ENCODE measurements at regions not wholly inside any gene's neighbourhood (a gene's known extent, or its start where the extent isn't known, plus 50 kb on each side); places are given as distances from the start of the nearest gene placed in this dataset.
"Not testable (repeated sequence)": the region's sequence is repeated elsewhere in the genome, so short reads cannot be mapped to it uniquely, and the experiment has no call there.

- H3K4me1 Mint-ChIP-seq (ENCODE audit: low read depth): peaks cover 18% of the 10 kb centered on the region
- H3K27ac Mint-ChIP-seq: no peak overlapping the region
- H3K9me3 Mint-ChIP-seq (ENCODE audit: low read depth): peaks cover 6% of the 10 kb centered on the region
- DNase-seq (ENCODE audit: low spot score, unreplicated experiment): no peak
- H3K4me3 Mint-ChIP-seq (ENCODE audit: low read depth): no peak overlapping the region
- peaks cover 12% of the 10 kb centered on the region for H3K27me3 Mint-ChIP-seq
- no peaks in the 10 kb centered on the region for H3K36me3 Mint-ChIP-seq (ENCODE audit: insufficient read depth)
- TF ChIP-seq CTCF (IDR thresholded peaks at IDR 0.05; ENCODE audit: unreplicated experiment): no peak
These were observed 53.9 kb upstream of the HABP2 start for GRCh38 chr10:113498997-113499396.

DNA sequence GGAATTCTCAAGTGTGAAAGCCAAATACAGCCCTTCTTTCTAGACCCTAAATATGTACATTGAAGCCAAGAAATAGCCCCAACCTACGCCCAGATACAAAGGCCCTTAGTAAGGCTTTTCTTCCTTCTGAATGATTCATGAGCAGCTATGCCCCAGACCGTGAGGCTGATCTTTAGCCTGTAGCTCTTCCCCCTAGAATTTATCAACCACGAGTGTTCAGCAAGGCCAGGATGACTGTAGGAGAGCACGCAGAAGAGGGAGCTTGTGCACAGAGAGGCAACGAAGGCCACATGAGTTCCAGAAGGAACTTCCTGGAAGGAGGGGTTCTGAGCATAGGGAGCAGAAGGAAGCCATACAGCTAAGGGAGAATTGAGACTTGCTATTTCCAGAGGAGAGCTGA, 53.0 kb upstream of the HABP2 start:
- TF ChIP-seq CTCF (IDR thresholded peaks at IDR 0.05; ENCODE audit: unreplicated experiment): no peak

GRCh38 chr10:113501031-113501430, 51.8 kb upstream of the HABP2 start:
- not testable (repeated sequence) for H3K36me3 Mint-ChIP-seq (ENCODE audit: insufficient read depth); H3K27ac Mint-ChIP-seq; H3K4me3 Mint-ChIP-seq (ENCODE audit: low read depth); H3K9me3 Mint-ChIP-seq (ENCODE audit: low read depth); DNase-seq (ENCODE audit: low spot score, unreplicated experiment)
- H3K4me1 Mint-ChIP-seq (ENCODE audit: low read depth): peaks cover 14% of the 10 kb centered on the region
- peaks cover 15% of the 10 kb centered on the region for H3K27me3 Mint-ChIP-seq

More for the DNA sequence above, 53.0 kb upstream of the HABP2 start:
- no peaks in the 10 kb centered on the region for H3K36me3 Mint-ChIP-seq (ENCODE audit: insufficient read depth)
- peaks cover 18% of the 10 kb centered on the region for H3K4me1 Mint-ChIP-seq (ENCODE audit: low read depth)
- no peak overlapping the region for H3K4me3 Mint-ChIP-seq (ENCODE audit: low read depth)
- H3K27me3 Mint-ChIP-seq: peaks cover 17% of the 10 kb centered on the region
- no peak for DNase-seq (ENCODE audit: low spot score, unreplicated experiment)
- H3K27ac Mint-ChIP-seq: no peak overlapping the region
- peaks cover 6% of the 10 kb centered on the region for H3K9me3 Mint-ChIP-seq (ENCODE audit: low read depth)
